GM10266 (cell line): ENCODE measurements at regions not wholly inside any gene's neighbourhood (a gene's known extent, or its start where the extent isn't known, plus 50 kb on each side); places are given as distances from the start of the nearest gene placed in this dataset.

Experiments
- DNase-seq: peaks from one replicate; pipeline ENCODE4 v3.0.0; 2012; ENCODE audit errors: extremely low spot score
- TF ChIP-seq, protein P1 (sequence below): IDR thresholded peaks from 2 replicates; pipeline ENCODE4 v1.5.1; 2012; ENCODE audit warnings: mild to moderate bottlenecking, low read depth; ENCODE audit not compliant: control insufficient read depth, insufficient read depth; ENCODE audit errors: missing control alignments

DNA sequence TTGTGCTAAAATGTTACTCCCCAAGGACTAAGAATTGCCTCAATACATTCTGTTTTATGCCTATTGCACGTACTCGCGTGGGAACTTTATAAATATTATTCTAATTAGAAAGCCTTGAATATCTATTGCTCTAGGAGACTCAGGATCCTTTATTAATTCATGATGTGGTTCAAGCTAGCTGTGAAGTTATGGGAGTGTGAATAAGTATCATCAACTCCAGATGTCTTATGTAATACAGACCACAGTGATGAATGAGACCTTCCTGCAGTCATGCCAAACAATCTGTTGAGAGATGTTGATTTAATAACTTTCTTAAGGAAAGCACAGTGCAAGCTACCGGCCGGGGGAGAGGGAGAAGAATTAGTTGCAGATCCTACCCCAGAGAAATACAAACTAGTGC, 519.2 kb upstream of the ZP4 start:
- TF ChIP-seq, protein P1, sequence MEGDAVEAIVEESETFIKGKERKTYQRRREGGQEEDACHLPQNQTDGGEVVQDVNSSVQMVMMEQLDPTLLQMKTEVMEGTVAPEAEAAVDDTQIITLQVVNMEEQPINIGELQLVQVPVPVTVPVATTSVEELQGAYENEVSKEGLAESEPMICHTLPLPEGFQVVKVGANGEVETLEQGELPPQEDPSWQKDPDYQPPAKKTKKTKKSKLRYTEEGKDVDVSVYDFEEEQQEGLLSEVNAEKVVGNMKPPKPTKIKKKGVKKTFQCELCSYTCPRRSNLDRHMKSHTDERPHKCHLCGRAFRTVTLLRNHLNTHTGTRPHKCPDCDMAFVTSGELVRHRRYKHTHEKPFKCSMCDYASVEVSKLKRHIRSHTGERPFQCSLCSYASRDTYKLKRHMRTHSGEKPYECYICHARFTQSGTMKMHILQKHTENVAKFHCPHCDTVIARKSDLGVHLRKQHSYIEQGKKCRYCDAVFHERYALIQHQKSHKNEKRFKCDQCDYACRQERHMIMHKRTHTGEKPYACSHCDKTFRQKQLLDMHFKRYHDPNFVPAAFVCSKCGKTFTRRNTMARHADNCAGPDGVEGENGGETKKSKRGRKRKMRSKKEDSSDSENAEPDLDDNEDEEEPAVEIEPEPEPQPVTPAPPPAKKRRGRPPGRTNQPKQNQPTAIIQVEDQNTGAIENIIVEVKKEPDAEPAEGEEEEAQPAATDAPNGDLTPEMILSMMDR: no peak
- no peak for DNase-seq

DNA sequence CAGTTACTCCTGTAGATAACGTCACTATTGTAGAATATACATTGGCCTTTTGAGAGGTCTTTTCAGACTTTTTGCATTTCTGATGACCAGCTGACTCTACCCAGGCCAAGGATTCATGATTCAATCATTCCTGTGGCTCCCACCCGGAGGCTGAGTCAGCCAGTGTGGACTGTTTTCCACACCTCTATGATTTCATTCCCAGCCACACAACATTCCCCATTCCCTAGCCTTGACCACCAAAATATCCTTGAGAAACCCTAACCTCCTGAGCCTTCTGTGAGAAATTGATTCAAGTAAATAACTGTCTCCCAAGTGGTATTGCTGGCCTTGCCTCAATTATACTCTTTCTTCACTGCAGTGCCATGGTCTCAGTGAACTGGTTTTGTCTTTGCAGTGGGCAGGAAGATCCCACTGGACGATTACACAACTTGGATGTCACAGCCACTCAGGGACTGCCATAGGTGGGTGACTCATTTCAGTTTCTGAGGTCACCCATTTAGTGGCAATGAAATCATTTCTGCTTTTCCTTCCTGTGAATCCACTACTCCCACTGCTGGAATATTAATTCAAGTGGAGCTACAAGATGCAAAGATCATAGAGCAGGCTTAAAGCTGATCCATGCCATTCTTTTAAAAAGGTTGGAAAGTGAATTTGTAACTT, 518.6 kb upstream of the ZP4 start:
- DNase-seq: no peak
- TF ChIP-seq, protein P1: no peak

DNA sequence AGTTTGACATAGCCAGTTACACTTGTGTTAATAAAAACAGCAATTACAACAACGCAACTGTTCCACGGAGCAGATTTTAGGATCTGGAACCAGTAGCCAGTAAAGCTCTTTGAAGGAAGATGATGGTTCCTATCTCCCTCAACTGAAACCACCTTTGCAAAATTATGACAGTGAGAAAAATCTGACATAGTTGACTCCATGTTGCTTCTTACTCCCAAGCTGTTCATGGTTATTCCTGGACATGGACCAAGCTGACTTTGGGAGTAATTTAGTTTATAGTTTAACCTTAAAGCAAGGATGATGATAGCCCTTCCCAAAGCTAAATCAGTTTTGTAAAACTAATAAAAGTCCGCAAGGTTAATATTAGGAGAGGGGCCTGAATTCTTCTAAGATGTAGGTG, 518.0 kb upstream of the ZP4 start:
- TF ChIP-seq, protein P1: no peak
- no peak for DNase-seq

DNA sequence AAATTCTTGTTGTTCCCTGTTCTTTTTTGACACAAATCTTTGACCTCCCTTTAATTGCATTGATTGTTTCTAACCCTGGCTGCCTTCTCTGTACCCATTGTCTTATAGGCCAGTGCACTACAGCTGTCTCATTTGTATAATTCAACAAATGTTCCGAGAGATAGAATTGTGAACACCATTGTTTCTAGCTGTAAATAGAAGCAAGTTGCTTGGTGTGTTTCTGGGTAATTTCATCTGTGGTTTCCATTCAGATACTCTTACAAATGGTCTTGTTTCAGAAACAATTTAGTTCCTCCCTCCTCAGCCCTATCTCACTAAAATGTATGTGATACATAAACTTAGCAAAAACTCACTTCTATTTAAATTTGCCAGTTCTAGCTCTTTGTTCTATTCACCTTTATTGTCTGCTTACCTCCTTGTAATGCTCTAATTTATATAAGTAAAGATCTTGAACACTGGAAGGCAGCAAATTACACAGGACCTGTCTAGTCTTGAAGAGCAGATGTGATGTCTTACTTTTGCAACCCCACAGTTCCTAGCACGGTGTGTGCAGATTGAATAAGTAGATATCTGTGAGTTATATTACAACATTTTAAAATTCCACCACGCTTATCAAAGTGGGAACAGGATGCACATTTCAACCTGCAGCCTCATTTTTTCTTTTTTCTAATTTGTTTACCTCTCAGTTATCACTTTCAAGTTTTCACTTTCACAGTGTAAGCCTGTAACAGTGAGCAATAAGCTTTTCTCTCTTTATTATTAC, 515.6 kb upstream of the ZP4 start:
- no peak for DNase-seq
- TF ChIP-seq, protein P1: no peak

DNA sequence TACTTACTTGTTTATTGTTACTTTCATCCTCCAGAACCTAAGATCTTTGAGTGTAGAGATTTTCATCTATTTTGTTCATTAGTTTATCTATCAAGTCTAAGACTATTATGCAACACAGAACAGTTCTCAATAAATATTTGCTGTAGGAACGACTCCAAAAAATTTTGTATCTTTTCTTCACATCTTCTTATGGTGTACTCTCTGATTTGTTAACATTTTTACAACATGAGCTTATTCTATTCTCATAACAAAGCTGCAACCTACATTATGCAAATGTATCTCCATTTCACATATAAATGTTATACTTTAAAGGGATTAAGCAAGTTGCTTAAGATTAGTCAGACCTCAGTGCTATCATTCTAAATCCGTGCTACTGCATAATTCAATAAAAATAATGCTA, 514.2 kb upstream of the ZP4 start:
- TF ChIP-seq, protein P1: no peak
- no peak for DNase-seq

DNA sequence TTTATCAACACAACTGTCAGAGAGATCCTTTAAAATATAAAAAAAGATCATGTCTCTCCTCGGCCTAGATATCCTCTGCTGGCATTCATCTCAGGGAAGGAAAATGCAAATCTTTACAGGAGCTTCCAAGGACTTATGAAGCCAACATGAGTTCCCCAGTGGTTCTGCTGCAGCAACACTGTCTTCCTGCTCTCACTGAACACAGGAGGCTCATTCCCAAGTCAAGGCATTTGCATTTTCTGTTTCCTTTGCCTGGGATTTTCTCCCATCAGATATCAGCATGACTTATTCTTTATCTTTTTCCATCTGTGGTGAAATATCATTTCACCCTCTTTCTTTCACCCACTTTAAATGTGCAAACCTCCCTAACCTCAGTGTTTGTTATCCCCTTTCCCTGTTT, 513.8 kb upstream of the ZP4 start:
- no peak for DNase-seq
- TF ChIP-seq, protein P1: no peak

DNA sequence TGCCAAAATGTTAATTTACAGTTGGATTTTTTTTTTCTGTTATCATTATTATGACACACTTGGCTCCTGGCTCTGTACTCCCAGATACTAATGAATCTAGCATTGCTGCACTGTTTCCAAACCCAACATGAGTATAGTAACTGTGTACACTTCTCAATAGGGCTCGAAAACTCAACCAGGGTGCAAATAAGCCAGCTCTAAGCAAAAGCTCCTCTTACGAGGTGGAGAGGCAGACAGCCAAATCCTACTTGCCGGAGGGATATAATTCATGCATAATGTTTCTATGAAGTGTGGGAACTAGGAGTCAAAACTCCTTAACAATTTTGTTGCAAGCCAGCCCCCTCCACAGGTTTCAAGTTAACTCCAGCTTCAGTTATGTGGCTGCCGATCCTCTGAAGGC, 510.4 kb upstream of the ZP4 start:
- TF ChIP-seq, protein P1: no peak

More for the DNA sequence above, 510.4 kb upstream of the ZP4 start:
- no peak for DNase-seq
